ENCODE measurements at regions not wholly inside any gene's neighbourhood (a gene's known extent, or its start where the extent isn't known, plus 50 kb on each side); places are given as distances from the start of the nearest gene placed in this dataset.

GRCh38 chr19:28424077-28424476, 788.9 kb downstream of the UQCRFS1 start:
- no peak for DNase-seq

DNA sequence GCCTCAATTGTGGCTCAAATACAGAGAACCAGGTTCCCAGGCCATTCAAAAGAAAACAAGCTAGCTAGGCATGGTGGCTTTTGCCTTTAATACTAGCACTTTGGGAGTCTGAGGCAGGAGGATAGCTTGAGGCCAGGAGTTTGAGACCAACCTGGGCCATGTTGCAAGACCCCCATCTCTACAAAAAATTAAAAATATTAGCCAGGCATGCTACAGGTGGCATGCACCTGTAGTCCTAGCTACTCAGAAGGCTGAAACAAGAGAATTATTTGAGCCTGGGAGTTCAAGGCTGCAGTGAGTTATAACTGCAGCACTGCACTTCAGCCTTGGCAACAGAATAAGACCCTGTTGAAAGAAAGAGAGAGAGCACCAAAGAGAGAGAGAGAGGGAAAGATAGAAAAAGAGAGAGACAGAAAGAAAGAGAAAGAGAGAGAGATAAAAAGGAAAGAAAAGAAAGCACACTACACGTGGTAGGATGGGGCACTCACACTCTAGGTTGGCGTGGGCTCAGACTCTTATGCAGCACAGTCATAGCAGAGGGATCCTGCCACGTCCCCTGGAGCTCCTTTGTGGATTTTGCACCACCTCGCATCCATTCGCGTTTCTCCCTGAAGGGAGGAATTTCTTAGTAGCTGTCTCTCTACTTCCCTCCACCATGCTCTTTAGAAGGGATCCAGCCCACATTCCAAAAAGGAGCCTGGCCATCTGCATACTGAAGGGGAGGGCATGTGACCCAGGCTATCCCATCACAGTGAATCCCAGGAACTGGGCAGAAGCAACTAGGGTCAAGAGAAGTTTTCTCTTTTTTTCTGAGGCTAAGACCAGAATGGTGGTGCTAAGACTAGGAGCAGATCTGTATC, 789.9 kb downstream of the UQCRFS1 start:
- no peak for DNase-seq

DNA sequence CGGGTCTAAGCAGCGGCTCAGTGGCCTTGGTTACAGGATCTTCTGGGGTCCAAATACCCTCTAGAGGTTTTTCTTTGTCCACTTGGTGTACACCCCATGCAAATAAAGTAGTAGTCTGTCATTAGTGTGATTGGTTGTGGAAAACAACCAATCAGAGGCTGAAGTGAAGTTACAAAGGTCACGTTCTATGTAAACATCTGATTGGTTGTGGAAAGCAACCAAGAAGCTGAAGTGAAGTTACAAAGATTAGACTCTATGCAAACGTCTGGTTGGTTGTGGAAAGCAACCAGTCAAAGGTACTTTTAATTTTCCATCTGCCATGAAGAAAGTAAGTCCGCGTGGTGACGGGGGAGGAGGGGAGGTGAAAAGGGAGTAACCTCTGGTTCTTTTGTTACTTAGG, 790.9 kb downstream of the UQCRFS1 start:
- DNase-seq, result no peak

- peak; percentile 40 for DNase-seq
Observed at GRCh38 chr19:28420811-28421550, 792.0 kb downstream of the UQCRFS1 start.

- no peak for DNase-seq
Observed at GRCh38 chr19:28419312-28419711, 793.6 kb downstream of the UQCRFS1 start.

- DNase-seq, result no peak
Observed at GRCh38 chr19:28417361-28417760, 795.6 kb downstream of the UQCRFS1 start.

GRCh38 chr19:28416245-28416644, 796.7 kb downstream of the UQCRFS1 start:
- DNase-seq, result no peak

GRCh38 chr19:28414748-28415147, 798.2 kb downstream of the UQCRFS1 start:
- no peak for DNase-seq

- no peak for DNase-seq
Observed at GRCh38 chr19:28409859-28410258, 803.1 kb downstream of the UQCRFS1 start.

- no peak for DNase-seq
Observed at GRCh38 chr19:28406966-28407365, 806.0 kb downstream of the UQCRFS1 start.

DNA sequence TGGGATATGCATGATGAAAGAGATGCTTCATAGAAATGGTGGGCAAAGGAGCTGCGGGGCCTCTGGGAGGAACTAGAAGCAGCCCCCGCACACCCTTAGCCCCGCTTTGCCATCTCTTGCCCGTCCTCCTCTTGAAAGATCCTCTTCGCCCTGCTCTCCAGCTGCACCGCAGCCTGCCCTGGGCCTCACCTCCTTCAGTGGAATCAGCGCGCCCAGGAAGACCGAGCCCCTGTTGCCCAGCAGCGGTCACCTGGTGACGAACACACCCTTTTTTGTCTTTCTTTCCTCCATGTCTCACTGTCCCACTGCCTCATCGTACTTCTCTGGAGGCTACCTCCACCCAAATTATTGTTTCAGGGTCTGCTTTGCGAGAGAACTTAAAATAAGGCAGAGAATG, 807.6 kb downstream of the UQCRFS1 start:
- no peak for DNase-seq

- no peak for DNase-seq
Observed at GRCh38 chr19:28404472-28404871, 808.5 kb downstream of the UQCRFS1 start.

- peak; percentile 81 for DNase-seq
Observed at GRCh38 chr19:28403690-28404089, 809.3 kb downstream of the UQCRFS1 start.

GRCh38 chr19:28402701-28403290, 810.2 kb downstream of the UQCRFS1 start:
- no peak for DNase-seq

GRCh38 chr19:28401739-28402424, 811.1 kb downstream of the UQCRFS1 start:
- DNase-seq, result no peak

DNA sequence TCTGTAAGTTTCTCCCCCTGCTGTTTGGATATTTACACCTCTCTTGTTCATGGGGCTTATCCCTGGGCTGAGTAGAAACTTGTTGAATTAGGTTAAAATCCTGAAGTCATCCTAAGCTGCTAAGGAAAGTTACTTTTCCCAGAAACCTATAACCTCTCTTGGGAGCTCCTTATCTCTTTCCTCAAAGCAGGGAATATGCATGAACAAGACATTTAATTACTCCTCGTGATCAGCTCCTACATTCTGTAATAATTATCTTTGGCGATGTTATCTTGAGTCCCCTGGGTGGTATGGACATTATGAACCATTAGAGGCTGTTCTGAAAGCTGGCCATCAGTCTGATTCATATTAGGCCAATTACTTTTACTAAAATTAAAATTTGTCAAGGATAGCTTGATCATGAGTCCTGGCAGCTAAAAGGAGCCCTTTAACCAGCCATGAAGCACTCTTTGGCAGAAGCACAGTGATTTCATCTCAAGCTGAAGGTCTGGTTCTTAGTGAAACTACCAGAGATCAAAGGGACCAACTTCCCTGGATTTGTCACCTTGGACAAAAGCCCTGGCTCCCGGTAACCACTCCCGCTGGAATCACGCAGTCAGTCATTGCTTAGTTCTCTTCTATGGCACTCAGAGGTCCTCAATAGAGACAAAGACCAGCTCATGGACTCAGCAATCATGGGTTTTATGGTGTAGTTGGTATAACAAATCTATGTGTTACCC, 811.8 kb downstream of the UQCRFS1 start:
- no peak for DNase-seq

- no peak for DNase-seq
Observed at GRCh38 chr19:28399187-28399586, 813.8 kb downstream of the UQCRFS1 start.

GRCh38 chr19:28397800-28398199, 815.2 kb downstream of the UQCRFS1 start:
- no peak for DNase-seq

DNA sequence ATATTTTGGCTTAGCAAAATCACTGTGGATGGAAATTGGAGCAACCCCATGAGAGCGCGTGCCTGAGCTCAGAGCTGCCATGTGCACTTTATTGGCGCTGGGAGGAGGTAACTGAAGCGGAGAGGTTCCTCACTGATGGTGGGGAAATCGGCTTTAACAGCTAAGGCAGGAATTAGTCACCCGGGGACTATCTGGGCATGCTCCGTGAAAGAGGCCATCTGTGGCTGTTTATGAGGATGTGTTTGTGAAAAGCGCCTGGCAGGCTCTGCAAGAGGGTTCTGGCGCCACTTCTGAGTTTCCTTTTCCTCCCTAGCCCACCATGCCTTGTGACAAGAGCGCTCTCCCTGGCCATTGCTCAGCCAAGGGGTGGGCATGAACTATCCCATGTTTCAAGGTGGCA, 815.6 kb downstream of the UQCRFS1 start:
- DNase-seq, result no peak

- no peak for DNase-seq
Observed at GRCh38 chr19:28396287-28396831, 816.6 kb downstream of the UQCRFS1 start.

GRCh38 chr19:28394725-28395124, 818.2 kb downstream of the UQCRFS1 start:
- DNase-seq, result peak; percentile 27
